Endothelial cell of umbilical vein (primary cell): ENCODE measurements at regions not wholly inside any gene's neighbourhood (a gene's known extent, or its start where the extent isn't known, plus 50 kb on each side); places are given as distances from the start of the nearest gene placed in this dataset.

Source experiments
- CTCF ChIP-seq, 2 donors: IDR thresholded peaks; 1 replicate in 1 of 2; 2 replicates in 1 of 2; pipeline ENCODE4 v1.5.1; 2011; ENCODE audit warnings: low read length in 2 of 2, mild to moderate bottlenecking in 2 of 2, moderate library complexity in 2 of 2, control low read depth in 1 of 2, inconsistent platforms in 1 of 2, low read depth in 1 of 2; ENCODE audit not compliant: insufficient read depth in 1 of 2; ENCODE audit errors: extremely low read depth in 1 of 2
- FOS ChIP-seq: IDR thresholded peaks from 2 replicates; pipeline ENCODE4 v1.6.1; 2011; ENCODE audit warnings: mild to moderate bottlenecking, low read length, moderate library complexity, borderline replicate concordance; ENCODE audit not compliant: insufficient read depth
- MYC ChIP-seq: IDR thresholded peaks from one replicate; pipeline ENCODE4 v1.6.1; 2011; ENCODE audit warnings: mild to moderate bottlenecking, low read depth, low read length
- POLR2A ChIP-seq: IDR thresholded peaks from 2 replicates; pipeline ENCODE4 v1.6.1; 2012; ENCODE audit warnings: low read depth, mild to moderate bottlenecking, control low read depth, low read length
- POLR2AphosphoS5 ChIP-seq: IDR thresholded peaks from 2 replicates; pipeline ENCODE4 v1.6.1; 2012; ENCODE audit warnings: low read depth, mild to moderate bottlenecking, control low read depth, low read length, moderate library complexity; ENCODE audit not compliant: insufficient read depth

GRCh38 chr2:7919510-7919909 is 762.3 kb upstream of the ID2 start:
- TF ChIP-seq FOS (no peak), POLR2A (no peak), CTCF (IDR thresholded peaks at IDR 0.05; ENCODE audit: extremely low read depth in 1 of 2, insufficient read depth in 1 of 2, low read depth in 1 of 2, low read length in 2 of 2) (no peak), MYC (no peak), POLR2AphosphoS5 (no peak)
